ENCODE measurements at regions not wholly inside any gene's neighbourhood (a gene's known extent, or its start where the extent isn't known, plus 50 kb on each side); places are given as distances from the start of the nearest gene placed in this dataset.
"Not testable (repeated sequence)": the region's sequence is repeated elsewhere in the genome, so short reads cannot be mapped to it uniquely, and the experiment has no call there.

DNA sequence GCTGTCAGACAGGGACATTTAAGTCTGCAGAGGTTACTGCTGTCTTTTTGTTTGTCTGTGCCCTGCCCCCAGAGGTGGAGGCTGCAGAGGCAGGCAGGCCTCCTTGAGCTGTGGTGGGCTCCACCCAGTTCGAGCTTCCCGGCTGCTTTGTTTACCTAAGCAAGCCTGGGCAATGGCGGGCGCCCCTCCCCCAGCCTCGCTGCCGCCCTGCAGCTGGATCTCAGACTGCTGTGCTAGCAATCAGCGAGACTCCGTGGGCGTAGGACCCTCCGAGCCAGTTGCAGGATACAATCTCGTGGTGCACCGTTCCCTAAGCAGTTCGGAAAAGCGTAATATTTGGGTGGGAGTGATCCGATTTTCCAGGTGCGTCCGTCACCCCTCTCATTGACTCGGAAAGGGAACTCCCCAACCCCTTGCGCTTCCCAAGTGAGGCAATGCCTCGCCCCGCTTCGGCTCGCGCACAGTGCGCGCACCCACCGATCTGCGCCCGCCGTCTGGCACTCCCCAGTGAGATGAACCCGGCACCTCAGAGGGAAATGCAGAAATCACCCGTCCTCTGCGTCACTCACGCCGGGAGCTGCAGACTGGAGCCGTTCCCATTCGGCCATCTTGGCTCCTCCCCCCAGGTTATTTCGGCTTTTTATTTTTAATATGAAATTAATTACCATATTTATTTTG is 217.8 kb upstream of the EPHA7 start:
- TF ChIP-seq CTCF (IDR thresholded peaks at IDR 0.05 in 8 of 11, conservative IDR thresholded peaks at IDR 0.05 in 3 of 11); POLR2A (IDR thresholded peaks at IDR 0.05): not testable (repeated sequence)
